Hepatocyte (in vitro differentiated cells): ENCODE measurements at regions not wholly inside any gene's neighbourhood (a gene's known extent, or its start where the extent isn't known, plus 50 kb on each side); places are given as distances from the start of the nearest gene placed in this dataset.

ENCODE experiments used
- DNase-seq: peaks from one replicate; pipeline ENCODE4 v3.0.0-alpha.2; 2016; ENCODE audit warnings: low spot score
- H2AFZ ChIP-seq: fragments of 200-600 bp; sonication (generic); 2 replicates; pipeline ENCODE4 v1.6.0; 2016; ENCODE audit warnings: antibody characterized with exemption, mild to moderate bottlenecking
- H3K27ac ChIP-seq: fragments of 200-600 bp; sonication (generic); 2 replicates; pipeline ENCODE4 v1.5.1; 2016; ENCODE audit warnings: mild to moderate bottlenecking
- H3K27me3 ChIP-seq: fragments of 200-600 bp; sonication (generic); 2 replicates; pipeline ENCODE4 v1.6.1; 2016
- H3K36me3 ChIP-seq: fragments of 200-600 bp; sonication (generic); replicated peaks from 2 replicates; pipeline ENCODE4 v1.5.1; 2016; ENCODE audit warnings: low read depth; ENCODE audit not compliant: insufficient read depth
- H3K4me1 ChIP-seq: fragments of 200-600 bp; sonication (generic); 2 replicates; pipeline ENCODE4 v1.5.1; 2016; ENCODE audit warnings: mild to moderate bottlenecking, moderate library complexity; ENCODE audit not compliant: insufficient read depth
- H3K4me2 ChIP-seq: fragments of 200-600 bp; sonication (generic); 2 replicates; pipeline ENCODE4 v1.6.0; 2016
- H3K4me3 ChIP-seq: fragments of 200-600 bp; sonication (generic); 2 replicates; pipeline ENCODE4 v1.5.1; 2016; ENCODE audit warnings: mild to moderate bottlenecking
- H3K79me2 ChIP-seq: fragments of 200-600 bp; sonication (generic); 2 replicates; pipeline ENCODE4 v1.6.0; 2017; ENCODE audit warnings: mild to moderate bottlenecking
- H3K9me2 ChIP-seq: fragments of 200-600 bp; sonication (generic); replicated peaks from 2 replicates; pipeline ENCODE4 v1.6.0; 2017; ENCODE audit warnings: mild to moderate bottlenecking; ENCODE audit not compliant: insufficient read depth
- H3K9me3 ChIP-seq: fragments of 200-600 bp; sonication (generic); 2 replicates; pipeline ENCODE4 v1.5.1; 2016; ENCODE audit warnings: low read depth, mild to moderate bottlenecking
- H4K20me1 ChIP-seq: fragments of 200-600 bp; sonication (generic); 2 replicates; pipeline ENCODE4 v1.6.0; 2016; ENCODE audit warnings: mild to moderate bottlenecking; ENCODE audit not compliant: insufficient read depth, poor library complexity, severe bottlenecking
- EZH2 ChIP-seq: fragments of 200-600 bp; sonication (generic); IDR thresholded peaks from 2 replicates; pipeline ENCODE4 v1.6.1; 2016; ENCODE audit warnings: antibody characterized with exemption, mild to moderate bottlenecking, borderline replicate concordance
- EZH2phosphoT487 ChIP-seq: fragments of 200-600 bp; sonication (generic); IDR thresholded peaks from one replicate; pipeline ENCODE4 v1.6.1; 2018; ENCODE audit warnings: antibody characterized with exemption, mild to moderate bottlenecking, low read depth, moderate library complexity; ENCODE audit not compliant: unreplicated experiment, severe bottlenecking
- WGBS: methylation state at CpG from one replicate; pipeline ENCODE4 v1.1.6; 2016; ENCODE audit warnings: low lambda C conversion rate; ENCODE audit errors: missing lambda C conversion rate; 5-methylcytosine and 5-hydroxymethylcytosine counted together
- TF ChIP-seq, protein P1 (sequence below): fragments of 200-600 bp; sonication (generic); IDR thresholded peaks from 2 replicates; pipeline ENCODE4 v1.5.1; 2016; ENCODE audit warnings: antibody characterized with exemption, mild to moderate bottlenecking; ENCODE audit not compliant: poor library complexity

DNA sequence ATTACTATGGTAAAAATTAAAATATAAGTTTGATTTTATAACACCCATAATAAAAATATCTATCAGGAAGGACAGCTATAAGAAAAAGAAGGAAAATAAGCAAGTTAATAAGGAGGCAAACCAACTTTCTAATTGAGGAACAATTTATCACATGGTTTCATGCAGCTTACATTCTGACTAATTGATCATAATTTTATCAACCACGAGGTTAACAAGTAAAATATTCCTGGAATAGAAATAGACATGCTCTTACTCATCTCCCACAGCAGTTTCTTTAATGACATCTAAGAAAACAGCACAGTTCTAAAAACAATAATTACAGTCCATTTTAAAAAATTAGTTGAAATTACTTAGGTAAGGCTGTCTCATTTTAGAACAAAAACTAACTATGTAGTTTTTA is 130.8 kb upstream of the KRR1 start:
- Histone ChIP-seq H3K9me2 (no peaks in the 10 kb centered on the region), H3K27ac (no peak overlapping the region), H3K9me3 (no peaks in the 10 kb centered on the region), H3K27me3 (no peaks in the 10 kb centered on the region), H3K4me2 (no peak overlapping the region), H4K20me1 (no peaks in the 10 kb centered on the region), H3K36me3 (no peaks in the 10 kb centered on the region), H3K4me3 (no peak overlapping the region), H3K4me1 (no peaks in the 10 kb centered on the region), H2AFZ (no peak overlapping the region), H3K79me2 (no peaks in the 10 kb centered on the region)
- no peak for DNase-seq
- 60% methylated on average over 1 of the region's 1 CpG for WGBS
- TF ChIP-seq EZH2phosphoT487 (no peak), EZH2 (no peak)
- TF ChIP-seq, protein P1, sequence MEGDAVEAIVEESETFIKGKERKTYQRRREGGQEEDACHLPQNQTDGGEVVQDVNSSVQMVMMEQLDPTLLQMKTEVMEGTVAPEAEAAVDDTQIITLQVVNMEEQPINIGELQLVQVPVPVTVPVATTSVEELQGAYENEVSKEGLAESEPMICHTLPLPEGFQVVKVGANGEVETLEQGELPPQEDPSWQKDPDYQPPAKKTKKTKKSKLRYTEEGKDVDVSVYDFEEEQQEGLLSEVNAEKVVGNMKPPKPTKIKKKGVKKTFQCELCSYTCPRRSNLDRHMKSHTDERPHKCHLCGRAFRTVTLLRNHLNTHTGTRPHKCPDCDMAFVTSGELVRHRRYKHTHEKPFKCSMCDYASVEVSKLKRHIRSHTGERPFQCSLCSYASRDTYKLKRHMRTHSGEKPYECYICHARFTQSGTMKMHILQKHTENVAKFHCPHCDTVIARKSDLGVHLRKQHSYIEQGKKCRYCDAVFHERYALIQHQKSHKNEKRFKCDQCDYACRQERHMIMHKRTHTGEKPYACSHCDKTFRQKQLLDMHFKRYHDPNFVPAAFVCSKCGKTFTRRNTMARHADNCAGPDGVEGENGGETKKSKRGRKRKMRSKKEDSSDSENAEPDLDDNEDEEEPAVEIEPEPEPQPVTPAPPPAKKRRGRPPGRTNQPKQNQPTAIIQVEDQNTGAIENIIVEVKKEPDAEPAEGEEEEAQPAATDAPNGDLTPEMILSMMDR: no peak

- no peak for TF ChIP-seq EZH2phosphoT487
- TF ChIP-seq EZH2: no peak
- TF ChIP-seq, protein P1: no peak
- no peaks in the 10 kb centered on the region for H4K20me1 ChIP-seq
- H3K9me2 ChIP-seq: no peaks in the 10 kb centered on the region
- WGBS: 64% methylated on average over 4 of the region's 4 CpGs
- no peak overlapping the region for H2AFZ ChIP-seq
- H3K27ac ChIP-seq: peak overlapping the region; percentile 59
- H3K36me3 ChIP-seq: no peaks in the 10 kb centered on the region
- no peaks in the 10 kb centered on the region for H3K9me3 ChIP-seq
- no peaks in the 10 kb centered on the region for H3K79me2 ChIP-seq
- H3K4me3 ChIP-seq: no peak overlapping the region
- DNase-seq: peak; percentile 37
- no peak overlapping the region for H3K4me2 ChIP-seq
- H3K4me1 ChIP-seq: peaks cover 6% of the 10 kb centered on the region
- H3K27me3 ChIP-seq: no peaks in the 10 kb centered on the region
These were observed 129.8 kb upstream of the KRR1 start for GRCh38 chr12:75641031-75641780.

DNA sequence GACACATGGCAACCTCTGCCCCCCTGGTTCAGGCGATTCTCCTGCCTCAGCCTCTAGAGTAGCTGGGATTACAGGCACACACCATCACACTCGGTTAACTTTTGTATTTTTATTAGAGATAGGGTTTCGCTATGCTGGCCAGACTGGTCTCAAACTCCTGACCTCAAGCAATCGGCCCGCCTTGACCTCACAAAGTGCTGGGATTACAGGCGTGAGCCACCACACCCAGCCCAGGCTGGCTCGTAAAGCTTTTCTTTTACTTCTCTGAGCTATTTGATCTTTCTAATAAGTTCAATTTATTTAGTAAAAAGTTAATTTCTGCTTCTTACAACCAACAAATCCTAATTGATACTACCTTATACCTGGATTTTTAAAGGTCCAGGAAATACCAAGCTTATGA is 127.4 kb upstream of the KRR1 start:
- no peaks in the 10 kb centered on the region for H3K27me3 ChIP-seq
- no peaks in the 10 kb centered on the region for H3K36me3 ChIP-seq
- H3K4me3 ChIP-seq: no peak overlapping the region
- TF ChIP-seq, protein P1: no peak
- TF ChIP-seq EZH2phosphoT487 (no peak), EZH2 (no peak)
- H3K9me3 ChIP-seq: no peaks in the 10 kb centered on the region
- no peak overlapping the region for H3K4me2 ChIP-seq
- H2AFZ ChIP-seq: no peak overlapping the region
- H3K27ac ChIP-seq: no peak overlapping the region
- no peaks in the 10 kb centered on the region for H3K79me2 ChIP-seq
- H3K9me2 ChIP-seq: no peaks in the 10 kb centered on the region
- H4K20me1 ChIP-seq: no peaks in the 10 kb centered on the region
- DNase-seq: no peak
- peaks cover 11% of the 10 kb centered on the region for H3K4me1 ChIP-seq
- WGBS: 71% methylated on average over 7 of the region's 7 CpGs
